NCI-H2171 treated with DMSO at 0.1 percent for 48 hours (cell line): ENCODE measurements at regions not wholly inside any gene's neighbourhood (a gene's known extent, or its start where the extent isn't known, plus 50 kb on each side); places are given as distances from the start of the nearest gene placed in this dataset.
"Not testable (repeated sequence)": the region's sequence is repeated elsewhere in the genome, so short reads cannot be mapped to it uniquely, and the experiment has no call there.

Experiments used
- DNase-seq: peaks from one replicate; lab custom pipeline; 2025; lab: John Stamatoyannopoulos, UW

DNA sequence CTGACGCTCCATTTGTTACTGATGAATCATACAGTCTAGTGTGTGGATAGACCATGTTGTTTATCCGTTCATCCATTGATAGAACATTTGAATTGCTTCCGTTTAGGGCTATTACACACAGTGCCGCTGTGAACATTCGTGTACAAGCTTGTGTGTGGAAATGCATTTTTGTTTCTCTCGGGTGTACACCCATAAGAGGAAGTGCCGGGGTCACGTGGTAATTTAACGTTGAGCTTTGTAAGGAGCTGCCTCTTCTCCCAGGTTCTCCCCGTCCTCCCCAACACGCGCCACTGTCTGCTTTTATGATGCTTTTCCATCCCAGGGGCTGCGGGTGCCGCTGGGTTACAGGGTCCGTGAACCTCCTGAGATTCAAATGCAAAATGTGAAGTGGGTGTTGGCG, 142.3 kb downstream of the IGLL1 start:
- DNase-seq = no peak

DNA sequence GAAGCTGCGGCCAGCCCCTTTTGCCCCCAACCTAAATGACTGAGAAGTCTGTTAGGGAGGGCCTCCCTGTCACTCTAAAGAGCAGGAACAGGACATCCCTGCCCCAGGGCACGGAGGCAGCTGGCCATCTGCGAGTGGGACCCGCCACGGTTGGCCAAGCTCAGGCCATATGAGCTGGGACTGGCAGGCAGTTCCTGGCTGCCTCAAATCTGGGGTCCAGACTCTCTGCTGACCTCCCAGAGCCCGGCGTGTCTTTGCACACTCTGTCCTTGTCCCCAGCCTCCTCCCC, 143.0 kb downstream of the IGLL1 start:
- not testable (repeated sequence) for DNase-seq

DNA sequence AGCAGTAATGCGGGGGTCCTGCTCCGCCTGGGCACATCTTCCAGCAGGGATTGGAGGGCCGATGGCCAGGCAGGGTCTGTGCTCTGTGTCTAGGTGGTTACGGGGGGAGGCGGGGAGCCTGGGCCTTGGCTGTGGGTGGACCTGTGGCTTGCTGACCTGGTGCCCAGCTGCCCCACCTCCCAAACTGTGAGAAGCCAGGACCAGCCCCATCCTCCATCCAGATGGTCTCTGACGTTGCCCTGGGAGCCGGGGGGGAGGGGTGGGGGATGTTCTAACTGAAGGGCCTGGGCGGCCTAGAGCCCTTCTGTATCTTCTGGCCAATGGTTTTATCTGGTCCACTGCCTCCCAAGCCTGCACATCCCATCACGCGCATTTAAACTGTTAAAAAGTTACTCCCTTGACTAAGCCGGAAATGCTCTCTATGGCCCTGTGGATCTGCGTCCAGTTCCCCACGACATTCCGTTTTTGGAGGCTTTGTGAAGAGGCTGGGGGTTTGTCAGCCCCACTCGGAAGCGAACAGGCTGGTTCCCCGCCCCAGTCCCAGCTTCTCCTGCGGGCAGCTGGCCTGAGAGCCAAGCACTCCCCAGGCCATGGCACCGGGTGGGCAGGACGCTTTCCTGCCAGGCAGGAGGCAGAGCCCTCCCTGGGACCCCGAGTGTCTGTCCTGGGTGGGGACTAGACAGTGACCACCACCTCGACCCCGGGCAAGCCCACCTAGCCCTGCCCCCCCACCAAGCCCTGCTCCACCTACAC, 143.6 kb downstream of the IGLL1 start:
- DNase-seq = not testable (repeated sequence)

DNA sequence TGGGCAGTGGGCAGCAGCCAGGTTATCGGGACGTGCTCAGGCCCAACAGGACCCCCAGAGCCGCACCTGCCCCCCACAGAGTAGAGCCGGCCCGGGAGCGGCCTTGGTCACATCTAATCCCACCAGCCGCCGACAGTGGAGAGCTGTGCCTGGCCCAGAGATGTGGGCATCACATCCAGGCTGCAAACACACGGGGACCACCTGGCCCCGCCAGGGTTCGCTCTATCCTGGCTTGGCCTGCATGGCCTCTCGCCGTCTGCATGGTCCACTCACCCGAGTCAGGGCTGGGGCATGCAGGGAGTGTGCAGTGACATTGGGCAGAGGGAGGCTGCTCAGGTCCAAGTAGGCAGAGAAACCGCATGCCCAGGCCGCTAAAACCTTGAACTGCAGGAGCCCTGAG, 144.9 kb downstream of the IGLL1 start:
- DNase-seq = not testable (repeated sequence)

DNA sequence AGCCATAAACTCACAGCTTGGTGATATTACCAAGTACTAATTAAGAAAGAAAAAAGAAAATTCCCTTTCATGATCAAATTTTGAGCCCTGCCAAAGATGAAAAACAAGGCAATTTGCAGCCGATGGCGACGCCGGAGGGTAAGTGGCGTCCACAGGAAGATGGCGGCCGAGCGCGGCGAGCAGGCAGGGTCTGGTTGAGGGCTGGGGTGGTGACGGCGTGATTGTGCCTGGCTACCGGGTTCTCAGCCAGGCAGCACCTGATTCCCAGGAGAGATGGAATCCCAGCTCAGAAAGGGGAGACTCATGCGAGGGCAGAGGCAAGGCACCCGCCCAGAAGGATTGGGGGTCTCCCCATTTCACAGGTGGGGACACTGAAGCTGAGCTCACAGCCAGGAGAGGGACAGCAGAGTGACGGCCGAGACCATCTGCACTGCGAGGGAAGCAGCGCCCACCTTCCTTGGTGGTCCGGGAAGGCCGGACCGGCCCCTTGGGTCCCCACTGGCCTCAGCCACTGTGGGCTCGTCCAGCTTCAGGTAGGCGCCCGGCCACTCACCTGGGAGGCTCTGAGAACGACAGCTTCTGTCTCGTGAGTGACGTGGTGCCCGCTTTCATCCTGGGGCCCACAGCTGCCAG, 145.8 kb downstream of the IGLL1 start:
- DNase-seq = not testable (repeated sequence)

DNA sequence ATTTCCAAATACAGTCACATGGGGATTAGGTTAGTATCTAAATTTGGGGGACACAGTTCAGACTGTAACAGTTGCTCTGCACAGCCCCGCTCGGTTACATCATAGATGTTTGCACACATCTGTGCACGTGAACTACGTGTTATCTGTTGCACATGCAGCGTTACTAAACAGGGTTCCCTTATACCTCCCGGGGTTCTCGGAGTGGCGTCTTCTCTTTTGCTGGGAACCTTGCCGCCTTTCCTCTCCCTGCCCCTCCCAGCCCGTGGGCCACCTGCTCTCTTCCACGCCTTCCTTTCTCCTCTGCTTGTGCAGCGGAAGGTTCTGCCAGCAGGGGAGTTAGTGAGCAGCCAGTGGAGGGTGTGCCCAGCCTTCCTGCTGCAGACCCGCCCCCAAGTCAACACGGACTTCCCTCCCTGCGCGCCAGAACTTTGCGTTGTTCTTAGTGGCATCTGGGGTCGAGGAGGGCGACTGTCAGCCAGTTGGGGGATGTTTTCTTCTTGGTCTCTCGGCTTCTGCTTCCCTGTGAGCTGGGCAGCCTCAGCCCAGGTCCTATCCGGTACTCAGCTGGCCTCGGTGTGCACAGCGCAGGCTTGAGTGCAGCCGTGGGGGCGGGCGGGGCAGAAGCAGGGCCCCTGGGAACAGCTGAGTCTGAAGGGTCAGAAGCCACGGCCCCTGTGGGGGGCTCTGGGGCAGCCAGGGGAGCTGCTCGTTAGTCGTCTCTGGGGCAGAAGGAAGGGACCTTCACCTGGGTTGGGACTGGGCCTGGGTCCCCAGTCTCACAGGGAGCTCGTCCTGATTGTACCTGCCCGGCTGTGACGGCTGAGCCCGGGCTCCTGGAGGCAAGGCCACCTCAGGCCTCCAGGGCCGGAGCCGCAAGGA, 146.7 kb downstream of the IGLL1 start:
- peak; percentile 84 for DNase-seq

DNA sequence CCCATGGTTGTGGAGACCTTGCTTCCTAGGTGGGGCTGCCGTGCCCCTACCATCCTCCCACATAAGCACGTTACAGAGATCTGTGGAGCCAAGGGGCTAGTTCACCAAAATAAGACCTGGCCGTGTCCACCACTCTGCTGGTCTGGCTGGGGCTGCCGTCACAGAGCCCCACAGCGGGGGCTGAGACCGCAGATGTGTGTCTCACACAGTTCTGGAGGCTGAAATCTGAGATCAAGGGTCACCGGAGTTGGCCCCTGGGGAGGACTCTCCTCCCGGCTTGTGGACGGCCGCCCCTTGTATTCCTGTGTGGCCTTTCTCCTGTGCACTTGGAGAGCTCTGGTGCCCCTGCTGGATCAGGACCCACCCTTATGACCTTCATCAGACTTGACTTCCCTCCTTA, 147.4 kb downstream of the IGLL1 start:
- DNase-seq = not testable (repeated sequence)

DNA sequence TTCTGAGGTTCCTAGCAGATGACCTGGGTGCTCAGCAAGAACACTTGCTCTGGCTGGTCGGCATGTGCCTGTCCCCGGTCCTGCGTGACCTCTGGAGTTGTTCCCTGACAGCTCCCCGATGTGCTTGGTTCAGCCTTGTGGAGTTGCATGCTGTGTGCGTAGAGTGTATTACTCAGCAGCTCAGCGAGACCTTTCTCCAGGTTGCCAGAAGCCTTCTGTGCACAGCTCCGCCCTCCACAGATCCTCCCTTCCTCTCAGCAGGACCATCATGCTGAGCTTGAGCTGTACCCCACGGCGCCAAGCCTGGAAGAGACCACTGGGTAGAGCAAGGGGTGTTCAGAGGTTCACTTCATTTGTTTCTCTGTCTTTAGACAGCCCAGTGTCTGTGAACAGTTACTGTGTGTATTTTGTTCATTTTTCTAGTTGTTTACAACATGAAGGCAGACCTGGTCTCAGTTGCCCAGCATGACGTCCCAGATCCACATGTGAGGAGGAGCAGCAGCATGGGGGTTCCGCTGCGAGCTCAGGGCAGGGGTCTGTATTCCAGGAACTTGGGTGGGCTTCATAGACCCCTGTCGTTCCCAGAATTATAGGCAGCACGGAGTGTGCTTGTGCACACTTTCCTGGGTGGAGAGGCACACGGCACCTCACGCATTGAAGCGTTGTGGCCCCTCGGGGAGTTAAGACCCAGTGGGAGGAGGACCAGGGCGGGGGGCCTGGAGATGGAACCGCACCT, 148.6 kb downstream of the IGLL1 start:
- no peak for DNase-seq

DNA sequence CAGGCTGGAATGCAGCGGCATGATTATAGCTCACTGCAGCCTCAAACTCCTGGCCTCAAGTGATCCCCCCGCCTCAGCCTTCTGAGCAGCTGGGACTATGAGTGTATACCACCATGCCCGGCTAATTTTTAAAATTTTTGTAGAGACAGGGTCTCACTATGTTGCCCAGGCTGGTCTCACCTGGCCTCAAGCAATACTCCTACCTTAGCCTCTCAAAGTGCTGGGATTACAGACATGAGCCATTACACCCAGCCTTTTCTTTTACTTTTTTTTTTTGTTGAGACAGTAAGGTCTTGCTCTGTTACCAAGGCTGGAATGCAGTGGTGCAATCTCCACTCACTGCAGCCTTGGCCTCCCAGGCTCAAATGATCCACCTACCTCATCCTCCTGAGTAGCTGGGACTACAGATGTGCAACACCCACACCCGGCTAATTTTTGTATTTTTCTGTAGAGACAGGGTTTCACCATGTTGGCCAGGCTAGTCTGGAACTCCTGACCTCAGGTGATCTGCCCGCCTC, 155.5 kb downstream of the IGLL1 start:
- not testable (repeated sequence) for DNase-seq

DNA sequence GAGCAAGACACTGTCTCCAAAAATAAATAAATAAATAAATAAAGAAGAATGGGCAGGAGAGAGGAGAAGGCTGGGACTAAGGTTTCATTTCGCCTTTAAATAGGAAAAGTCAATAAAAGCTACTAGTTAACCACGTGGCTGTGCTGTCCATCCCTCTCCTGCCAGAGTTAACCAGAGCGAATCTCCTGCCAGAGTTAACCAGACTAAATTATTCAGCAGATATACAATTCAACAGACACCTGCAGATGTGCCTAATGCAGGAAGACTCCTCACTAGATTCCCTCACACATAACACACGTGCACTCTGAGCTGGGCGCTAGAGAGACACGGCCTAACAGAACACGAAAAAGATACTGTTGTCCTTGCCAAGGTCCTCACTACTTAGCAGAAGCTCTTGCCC, 156.1 kb downstream of the IGLL1 start:
- DNase-seq = no peak

DNA sequence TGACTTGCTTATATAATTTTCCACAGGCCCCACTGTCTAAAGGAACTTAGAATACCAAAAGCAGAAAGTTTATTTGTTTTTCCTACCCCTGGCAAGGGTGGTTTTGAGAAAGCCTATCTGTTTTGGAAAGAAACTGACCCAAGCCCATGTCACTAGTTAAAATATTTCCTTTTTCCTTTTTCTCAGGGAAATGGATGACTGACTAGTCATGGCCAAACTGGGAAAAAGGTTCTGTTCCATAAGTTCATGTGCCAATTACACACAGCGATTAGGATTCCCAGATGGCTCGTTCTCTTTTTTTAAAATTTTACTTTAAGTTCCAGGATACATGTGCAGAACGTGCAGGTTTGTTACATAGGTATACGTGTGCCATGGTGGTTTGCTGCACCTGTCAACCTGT, 157.8 kb downstream of the IGLL1 start:
- not testable (repeated sequence) for DNase-seq

DNA sequence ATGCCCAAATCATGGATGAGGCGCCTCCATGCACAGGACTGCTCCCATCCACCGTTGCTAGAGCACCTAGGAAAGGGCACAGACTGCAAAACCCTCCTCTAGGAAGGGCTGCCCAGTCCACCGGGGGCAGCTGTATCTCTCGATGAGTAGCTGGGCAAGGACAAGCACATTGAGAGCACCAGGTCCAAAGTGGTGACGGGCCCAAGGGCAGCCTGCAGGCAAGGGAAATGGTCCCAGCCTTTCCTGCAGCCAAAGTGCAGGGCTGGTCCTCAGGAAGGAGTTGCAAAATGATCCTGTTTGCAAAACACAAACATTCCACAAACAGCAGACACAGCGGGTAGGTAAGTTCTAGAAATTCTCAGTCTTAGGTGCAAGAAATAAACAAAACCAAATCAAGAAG, 158.8 kb downstream of the IGLL1 start:
- not testable (repeated sequence) for DNase-seq

DNA sequence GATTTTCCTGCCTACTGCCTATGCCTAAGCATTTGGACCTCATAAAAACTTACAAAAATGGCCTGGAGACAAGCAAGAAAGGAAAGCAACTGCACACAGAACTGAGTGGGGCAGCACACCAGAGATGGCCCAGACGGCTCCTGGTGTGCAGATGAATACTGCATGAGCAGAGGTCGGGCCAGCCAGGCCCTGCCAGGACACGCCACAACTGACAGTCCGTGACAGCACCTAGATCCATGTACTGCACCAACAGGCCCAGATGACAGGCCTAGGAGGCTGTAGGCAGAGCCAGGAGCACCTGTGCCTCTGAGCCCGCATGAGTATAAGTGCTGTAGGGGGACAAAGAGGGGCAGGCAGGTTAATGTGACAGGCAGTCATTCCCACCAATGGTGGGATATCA, 160.2 kb downstream of the IGLL1 start:
- no peak for DNase-seq

DNA sequence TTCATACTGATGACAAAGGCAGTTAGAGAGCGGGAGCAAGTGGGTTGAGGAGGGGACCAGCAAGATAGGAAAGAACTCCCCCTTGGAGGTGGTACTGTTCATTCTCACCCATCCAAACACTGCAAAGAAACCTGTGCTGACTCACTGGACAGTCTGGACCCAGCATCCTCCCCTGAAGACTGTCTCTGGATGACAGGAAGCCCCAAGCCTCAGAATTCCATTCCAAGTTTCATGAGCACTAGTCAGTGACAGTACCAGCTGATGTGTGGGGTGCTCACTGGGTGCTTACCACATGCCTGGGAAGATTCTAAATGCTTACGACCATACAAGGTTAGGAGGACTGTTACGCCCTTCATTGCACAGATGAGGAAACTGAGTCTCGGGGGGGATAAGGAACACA, 160.9 kb downstream of the IGLL1 start:
- DNase-seq = no peak

DNA sequence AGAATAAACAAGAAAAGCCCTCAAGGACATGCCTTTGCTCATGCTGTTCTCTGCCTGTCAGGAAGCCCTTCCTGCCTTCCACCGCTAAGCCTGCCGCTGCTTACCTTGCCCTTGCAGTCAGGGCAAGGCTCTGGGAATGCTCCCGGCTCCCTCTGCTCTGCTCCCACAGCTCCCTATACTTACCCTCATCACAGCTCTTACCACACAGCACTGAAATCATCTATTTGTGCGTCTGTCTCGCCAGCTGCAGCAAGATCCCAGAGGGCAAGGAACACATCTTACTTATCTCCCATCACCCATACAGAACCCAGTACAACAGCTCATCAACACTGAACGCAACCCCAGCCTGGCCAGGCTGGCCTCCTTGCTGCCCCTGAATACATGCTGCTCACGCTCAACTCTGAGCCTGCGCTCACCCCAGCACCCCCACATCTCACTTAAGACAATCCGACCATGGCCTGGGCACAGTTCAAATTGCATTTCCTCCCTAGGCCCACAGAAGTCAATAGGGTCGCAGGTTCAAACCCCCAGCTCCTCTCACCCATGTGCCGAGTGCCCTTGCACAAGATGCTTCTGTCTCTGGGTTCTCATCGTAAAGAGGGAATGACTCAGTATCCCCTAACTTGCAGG, 161.8 kb downstream of the IGLL1 start:
- no peak for DNase-seq

DNA sequence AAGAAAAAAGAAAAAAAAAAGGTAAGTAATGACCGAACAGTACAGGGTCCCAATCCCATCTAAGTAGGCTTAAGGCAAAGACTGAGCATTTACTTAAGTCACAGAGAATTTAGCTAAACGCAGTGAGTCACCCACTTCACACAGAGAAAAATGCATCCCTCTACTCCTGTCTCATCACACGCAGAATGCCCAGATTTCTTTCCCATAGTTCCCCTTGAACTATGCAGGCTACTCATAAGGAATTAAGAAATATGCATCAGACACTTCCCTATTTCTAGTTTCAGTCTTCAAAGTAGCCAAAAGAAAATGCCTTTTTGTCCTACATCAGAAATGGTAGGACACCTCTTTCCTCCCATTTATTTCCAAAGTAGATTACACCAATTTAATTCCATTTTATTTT, 162.8 kb downstream of the IGLL1 start:
- DNase-seq = not testable (repeated sequence)

DNA sequence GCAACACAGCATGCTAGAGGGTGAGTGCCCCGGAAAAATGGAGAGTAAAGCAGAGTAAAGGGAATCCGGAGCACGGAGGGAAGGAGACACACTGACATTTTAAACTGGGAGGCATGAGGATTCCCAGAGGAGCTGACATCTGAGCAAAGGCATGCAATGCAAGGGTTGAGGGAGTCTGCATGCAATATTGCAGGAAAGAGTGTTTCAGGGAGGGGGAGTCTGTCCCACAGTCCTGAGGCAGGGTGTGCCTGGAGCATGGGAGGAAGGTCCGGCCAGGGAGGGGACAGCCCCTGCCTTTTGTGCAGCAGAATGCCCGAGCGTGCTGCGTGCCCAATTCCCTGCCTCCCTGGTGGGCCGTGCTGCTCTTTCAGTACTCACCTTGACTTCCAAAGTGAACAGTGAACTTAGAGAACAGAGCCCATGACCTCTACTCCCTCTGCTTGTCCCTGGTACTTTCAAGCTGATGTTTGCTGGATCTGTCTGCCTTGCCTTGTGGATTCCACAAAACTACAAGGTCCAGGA, 163.9 kb downstream of the IGLL1 start:
- DNase-seq = not testable (repeated sequence)

DNA sequence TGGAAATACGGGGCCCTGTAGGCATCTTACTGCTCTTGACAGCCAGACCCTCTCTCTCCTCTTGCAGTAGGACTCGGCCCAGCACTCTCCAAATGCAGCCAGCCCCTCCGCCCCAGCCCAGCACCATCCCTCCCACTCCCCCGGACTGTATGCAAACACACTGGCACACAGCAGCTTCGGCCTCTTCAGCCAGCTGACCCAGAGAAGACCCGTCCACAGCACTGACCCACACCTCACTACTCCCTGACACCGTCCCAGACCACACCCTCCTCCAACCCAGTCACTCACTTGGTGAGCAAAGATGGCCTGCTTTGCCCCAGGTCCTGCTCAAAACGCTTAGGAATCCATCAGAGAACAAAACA, 164.6 kb downstream of the IGLL1 start:
- DNase-seq = no peak

DNA sequence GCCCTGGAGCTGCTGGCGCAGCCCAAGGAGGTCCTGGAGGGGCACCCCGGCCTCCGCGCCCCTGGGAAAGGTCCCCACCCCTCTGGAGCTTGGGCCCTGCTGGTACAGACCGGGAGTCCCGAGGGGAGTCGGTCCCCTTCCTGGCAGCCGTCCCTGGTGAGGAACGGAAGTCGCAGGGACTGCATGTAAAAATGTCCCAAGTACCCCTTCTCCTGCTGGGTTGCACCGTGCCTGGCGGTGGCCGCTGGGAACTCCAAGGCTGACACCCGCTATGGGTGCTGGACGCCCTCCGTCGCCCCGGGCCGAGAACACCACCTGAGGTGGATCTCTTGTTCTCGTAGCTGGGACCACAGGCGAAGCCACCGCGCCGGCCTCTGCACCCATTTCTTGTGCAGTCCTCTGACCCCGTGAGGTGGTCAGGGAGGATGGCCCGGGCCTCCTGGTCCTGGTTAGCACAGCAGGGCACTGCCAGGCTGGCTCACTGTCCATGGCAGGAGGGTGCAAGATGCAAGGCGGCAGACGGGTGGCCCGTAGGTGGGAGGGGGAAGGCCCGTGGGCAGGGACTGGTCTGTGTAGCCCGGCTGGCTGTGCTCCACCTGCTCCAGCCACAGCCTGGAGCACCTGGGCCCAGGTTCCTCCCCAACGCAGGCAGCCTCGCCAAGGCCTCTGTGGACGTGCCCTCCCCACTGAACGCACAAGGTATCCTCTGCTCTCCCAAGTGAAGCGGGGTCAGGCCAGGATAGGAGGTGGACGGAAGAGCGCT, 165.2 kb downstream of the IGLL1 start:
- no peak for DNase-seq

DNA sequence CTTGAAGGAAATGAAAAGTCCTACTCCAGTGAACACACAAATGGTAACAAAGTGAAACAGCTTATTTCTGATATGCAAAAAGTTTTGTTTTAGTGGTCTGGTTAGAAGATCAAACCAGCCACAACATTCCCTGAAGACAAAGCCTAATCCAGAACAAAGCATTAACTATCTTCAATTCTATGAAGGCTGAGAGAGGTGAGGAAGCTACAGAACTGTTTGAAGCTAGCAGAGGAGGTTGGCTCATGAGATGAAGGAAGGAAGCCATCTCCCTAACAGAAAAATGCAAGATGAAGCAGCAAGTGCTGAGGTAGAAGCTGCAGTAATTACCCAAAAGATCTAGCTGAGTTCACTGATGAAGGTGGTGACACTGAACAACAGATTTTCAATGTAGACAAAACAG, 168.4 kb downstream of the IGLL1 start:
- DNase-seq = no peak

DNA sequence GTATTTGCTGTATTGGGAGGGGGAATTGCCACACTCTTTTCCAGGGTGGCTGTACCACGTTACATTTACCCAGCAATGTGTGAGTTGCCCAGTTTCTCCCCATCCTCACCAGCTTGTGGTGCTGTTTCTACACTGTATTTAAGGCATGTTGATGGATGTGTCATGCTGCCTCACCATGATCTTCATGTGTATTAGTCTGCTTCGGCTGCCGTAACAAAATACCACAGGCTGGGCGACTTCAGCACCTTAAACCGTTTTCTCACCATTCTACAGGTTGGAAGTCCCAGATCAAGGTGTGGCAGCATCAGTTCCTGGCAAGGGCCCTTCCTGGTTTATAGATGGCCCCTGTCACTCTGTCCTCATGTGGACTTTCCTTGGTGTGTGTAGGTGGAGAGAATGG, 169.7 kb downstream of the IGLL1 start:
- no peak for DNase-seq
